ENCODE measurements at regions not wholly inside any gene's neighbourhood (a gene's known extent, or its start where the extent isn't known, plus 50 kb on each side); places are given as distances from the start of the nearest gene placed in this dataset.

DNA sequence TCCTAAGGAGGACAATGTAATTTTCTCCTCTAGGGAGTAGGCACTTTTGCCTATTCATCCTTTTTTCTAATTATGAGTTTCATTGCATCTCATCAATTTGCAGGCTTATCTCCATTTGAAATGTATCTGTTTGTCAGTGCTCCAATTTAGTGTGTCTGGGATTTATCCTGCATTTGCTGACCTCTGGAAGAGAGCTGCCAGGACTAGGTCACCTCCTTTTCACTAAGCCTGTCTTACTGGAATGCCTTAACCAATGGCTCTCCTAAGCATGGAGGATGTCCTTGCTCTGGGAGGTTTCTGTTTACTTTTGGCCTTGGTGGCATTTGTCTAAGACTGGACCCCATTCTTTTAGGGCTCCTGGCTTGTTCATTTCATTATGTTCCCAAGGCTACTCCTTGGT is 261.5 kb downstream of the NEBL start:
- Histone ChIP-seq H3K9me3 (no peaks in the 10 kb centered on the region), H3K27ac (no peak overlapping the region), H3K4me2 (no peak overlapping the region), H3K4me3 (no peak overlapping the region), H3K4me1 (no peaks in the 10 kb centered on the region)
- ATAC-seq: no peak
- no peak for DNase-seq (ENCODE audit: low read depth in 1 of 2, low spot score in 1 of 2)
- FAIRE-seq: no peak
- POLR2A ChIA-PET: no interaction called here
- CTCF ChIA-PET: no interaction called here
- TF ChIP-seq GATA3 (IDR thresholded peaks at IDR 0.05; ENCODE audit: borderline replicate concordance) (no peak), HEYL (CRISPR knock-in tag; IDR thresholded peaks at IDR 0.05) (no peak), ZNF302 (CRISPR knock-in tag; IDR thresholded peaks at IDR 0.05) (no peak), CEBPB (IDR thresholded peaks at IDR 0.05) (no peak), CHD4 (IDR thresholded peaks at IDR 0.05; ENCODE audit: borderline replicate concordance) (no peak), EHF (CRISPR knock-in tag; IDR thresholded peaks at IDR 0.05) (no peak), KDM5A (IDR thresholded peaks at IDR 0.05) (no peak), NFE2L2 (conservative IDR thresholded peaks at IDR 0.05; ENCODE audit: low read length) (no peak), SREBF2 (IDR thresholded peaks at IDR 0.05) (no peak), JUN (IDR thresholded peaks at IDR 0.05) (no peak), ESRRA (IDR thresholded peaks at IDR 0.05; ENCODE audit: borderline replicate concordance, low read length) (no peak), CBX2 (IDR thresholded peaks at IDR 0.05; ENCODE audit: borderline replicate concordance, low read depth) (no peak), NR3C1 (IDR thresholded peaks at IDR 0.05) (no peak), BHLHE40 (IDR thresholded peaks at IDR 0.05; ENCODE audit: low read depth, low read length) (no peak), HOXB13 (CRISPR knock-in tag; IDR thresholded peaks at IDR 0.05; ENCODE audit: low read depth) (no peak), FOSB (CRISPR knock-in tag; IDR thresholded peaks at IDR 0.05) (no peak), MYC (IDR thresholded peaks at IDR 0.05; ENCODE audit: borderline replicate concordance, low read length) (no peak), FOXS1 (CRISPR knock-in tag; IDR thresholded peaks at IDR 0.05) (no peak)
- TF ChIP-seq, protein P1, sequence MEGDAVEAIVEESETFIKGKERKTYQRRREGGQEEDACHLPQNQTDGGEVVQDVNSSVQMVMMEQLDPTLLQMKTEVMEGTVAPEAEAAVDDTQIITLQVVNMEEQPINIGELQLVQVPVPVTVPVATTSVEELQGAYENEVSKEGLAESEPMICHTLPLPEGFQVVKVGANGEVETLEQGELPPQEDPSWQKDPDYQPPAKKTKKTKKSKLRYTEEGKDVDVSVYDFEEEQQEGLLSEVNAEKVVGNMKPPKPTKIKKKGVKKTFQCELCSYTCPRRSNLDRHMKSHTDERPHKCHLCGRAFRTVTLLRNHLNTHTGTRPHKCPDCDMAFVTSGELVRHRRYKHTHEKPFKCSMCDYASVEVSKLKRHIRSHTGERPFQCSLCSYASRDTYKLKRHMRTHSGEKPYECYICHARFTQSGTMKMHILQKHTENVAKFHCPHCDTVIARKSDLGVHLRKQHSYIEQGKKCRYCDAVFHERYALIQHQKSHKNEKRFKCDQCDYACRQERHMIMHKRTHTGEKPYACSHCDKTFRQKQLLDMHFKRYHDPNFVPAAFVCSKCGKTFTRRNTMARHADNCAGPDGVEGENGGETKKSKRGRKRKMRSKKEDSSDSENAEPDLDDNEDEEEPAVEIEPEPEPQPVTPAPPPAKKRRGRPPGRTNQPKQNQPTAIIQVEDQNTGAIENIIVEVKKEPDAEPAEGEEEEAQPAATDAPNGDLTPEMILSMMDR (IDR thresholded peaks at IDR 0.05): no peak
- TF ChIP-seq, protein P2, sequence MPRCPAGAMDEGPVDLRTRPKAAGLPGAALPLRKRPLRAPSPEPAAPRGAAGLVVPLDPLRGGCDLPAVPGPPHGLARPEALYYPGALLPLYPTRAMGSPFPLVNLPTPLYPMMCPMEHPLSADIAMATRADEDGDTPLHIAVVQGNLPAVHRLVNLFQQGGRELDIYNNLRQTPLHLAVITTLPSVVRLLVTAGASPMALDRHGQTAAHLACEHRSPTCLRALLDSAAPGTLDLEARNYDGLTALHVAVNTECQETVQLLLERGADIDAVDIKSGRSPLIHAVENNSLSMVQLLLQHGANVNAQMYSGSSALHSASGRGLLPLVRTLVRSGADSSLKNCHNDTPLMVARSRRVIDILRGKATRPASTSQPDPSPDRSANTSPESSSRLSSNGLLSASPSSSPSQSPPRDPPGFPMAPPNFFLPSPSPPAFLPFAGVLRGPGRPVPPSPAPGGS (IDR thresholded peaks at IDR 0.05): no peak

DNA sequence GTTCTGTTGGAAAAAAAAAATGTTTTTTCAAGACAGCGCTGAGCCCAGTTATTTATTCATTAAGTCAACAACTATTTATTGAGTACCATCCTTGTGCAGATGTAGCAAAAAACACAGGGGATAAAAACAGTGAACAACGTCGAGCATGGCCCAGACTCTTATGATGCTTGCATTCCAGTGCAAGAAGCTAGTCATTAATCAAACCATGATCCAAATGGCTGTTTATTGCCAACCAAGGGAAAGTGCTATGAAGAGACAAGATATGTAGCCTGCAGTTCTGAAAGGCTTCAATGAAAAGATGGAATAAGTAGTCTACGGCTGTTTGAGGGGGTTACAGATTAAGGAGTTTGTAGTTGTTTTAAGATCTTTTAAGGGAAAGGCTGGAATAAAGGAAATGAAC is 262.3 kb downstream of the NEBL start:
- Histone ChIP-seq H3K4me3 (no peak overlapping the region), H3K4me2 (no peak overlapping the region), H3K27ac (no peak overlapping the region), H3K4me1 (no peaks in the 10 kb centered on the region), H3K9me3 (no peaks in the 10 kb centered on the region)
- no peak for TF ChIP-seq HDAC2 (IDR thresholded peaks at IDR 0.05)
- no peak for TF ChIP-seq PHF8 (IDR thresholded peaks at IDR 0.05; ENCODE audit: borderline replicate concordance, low read depth)
- no peak for TF ChIP-seq ZC3H11A (IDR thresholded peaks at IDR 0.05)
- TF ChIP-seq, protein P3, sequence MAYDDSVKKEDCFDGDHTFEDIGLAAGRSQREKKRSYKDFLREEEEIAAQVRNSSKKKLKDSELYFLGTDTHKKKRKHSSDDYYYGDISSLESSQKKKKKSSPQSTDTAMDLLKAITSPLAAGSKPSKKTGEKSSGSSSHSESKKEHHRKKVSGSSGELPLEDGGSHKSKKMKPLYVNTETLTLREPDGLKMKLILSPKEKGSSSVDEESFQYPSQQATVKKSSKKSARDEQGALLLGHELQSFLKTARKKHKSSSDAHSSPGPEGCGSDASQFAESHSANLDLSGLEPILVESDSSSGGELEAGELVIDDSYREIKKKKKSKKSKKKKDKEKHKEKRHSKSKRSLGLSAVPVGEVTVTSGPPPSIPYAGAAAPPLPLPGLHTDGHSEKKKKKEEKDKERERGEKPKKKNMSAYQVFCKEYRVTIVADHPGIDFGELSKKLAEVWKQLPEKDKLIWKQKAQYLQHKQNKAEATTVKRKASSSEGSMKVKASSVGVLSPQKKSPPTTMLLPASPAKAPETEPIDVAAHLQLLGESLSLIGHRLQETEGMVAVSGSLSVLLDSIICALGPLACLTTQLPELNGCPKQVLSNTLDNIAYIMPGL (CRISPR knock-in tag; IDR thresholded peaks at IDR 0.05; ENCODE audit: borderline replicate concordance): no peak
- TF ChIP-seq, protein P4, sequence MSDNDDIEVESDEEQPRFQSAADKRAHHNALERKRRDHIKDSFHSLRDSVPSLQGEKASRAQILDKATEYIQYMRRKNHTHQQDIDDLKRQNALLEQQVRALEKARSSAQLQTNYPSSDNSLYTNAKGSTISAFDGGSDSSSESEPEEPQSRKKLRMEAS (IDR thresholded peaks at IDR 0.05): no peak
- no peak for FAIRE-seq
- 24% methylated on average over 4 of the region's 4 CpGs for WGBS (ENCODE audit: missing lambda C conversion rate)
- POLR2A ChIA-PET: no interaction called here
- no peak for ATAC-seq
- DNase-seq (ENCODE audit: low read depth in 1 of 2, low spot score in 1 of 2): no peak
- CTCF ChIA-PET: no interaction called here

Measured in A549 (cell line).